ENCODE measurements at regions not wholly inside any gene's neighbourhood (a gene's known extent, or its start where the extent isn't known, plus 50 kb on each side); places are given as distances from the start of the nearest gene placed in this dataset.

- no peak for DNase-seq
Observed at GRCh38 chr2:157067562-157067961, 189.9 kb upstream of the GALNT5 start.

DNA sequence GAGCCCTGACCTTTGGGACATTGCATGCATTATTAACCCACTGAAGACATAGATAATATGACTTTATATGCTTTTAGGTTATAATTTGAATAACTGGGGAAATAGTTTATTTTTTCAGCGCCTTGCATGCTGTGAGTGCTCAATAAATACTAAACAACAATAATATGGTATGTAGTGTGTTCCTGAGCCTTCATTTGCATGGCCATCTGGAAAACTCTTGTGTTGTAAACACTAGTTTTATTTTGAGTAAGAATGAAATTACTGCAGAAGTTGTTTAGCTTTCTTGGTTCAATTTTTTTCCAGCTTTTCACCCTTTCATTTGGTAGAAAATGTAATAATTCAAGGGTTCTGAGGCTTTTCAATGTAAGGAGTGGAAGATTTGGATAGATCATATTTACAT is 189.3 kb upstream of the GALNT5 start:
- DNase-seq = no peak

DNA sequence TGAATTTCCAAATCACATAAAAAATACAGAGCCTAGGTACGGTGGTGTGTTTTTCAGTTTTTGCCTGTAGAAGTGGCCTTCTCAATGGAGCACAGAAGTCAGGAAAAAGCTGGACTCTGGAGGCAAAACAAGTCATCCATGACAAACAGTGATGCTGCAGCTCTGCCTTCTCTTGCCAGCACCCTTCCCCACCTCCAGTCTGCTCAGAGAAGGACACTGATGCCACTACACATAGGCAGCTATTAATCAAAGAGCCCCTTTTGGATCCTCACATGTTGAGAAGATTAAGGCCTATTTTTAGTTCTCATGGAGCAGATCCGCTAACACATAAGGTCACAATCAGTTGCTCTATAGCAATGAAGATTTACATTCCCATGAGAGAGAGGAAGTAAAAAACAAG is 181.6 kb upstream of the GALNT5 start:
- no peak for DNase-seq

DNA sequence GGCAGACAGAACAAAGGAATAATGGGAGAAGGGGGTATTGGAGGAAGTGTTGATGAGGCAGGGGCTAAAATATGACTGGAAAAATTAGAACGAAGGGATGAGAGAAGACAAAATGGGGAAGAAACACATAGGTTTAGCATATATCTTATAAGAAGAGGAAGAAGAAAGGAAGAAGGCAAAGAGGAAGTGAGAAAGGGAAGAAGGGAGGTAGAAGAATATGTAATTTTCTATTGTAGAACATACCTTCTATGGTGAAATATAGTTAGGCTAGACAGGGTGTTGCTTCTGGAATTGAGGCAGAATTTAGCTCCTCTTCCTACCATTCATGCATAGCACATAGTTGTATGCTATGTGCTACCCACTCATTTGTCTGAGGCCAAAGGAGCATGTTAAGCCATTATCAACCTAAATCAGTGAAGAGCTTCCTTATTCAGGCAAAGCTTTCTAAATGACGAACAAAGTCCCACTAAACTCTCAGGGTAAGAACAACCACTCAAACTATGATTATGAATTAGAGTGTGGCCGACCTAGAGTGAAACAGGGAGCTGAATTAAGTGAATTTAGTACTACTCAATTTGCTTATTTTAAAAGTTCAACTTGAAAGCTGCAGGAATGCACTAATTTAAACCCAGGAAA is 180.9 kb upstream of the GALNT5 start:
- DNase-seq = no peak

DNA sequence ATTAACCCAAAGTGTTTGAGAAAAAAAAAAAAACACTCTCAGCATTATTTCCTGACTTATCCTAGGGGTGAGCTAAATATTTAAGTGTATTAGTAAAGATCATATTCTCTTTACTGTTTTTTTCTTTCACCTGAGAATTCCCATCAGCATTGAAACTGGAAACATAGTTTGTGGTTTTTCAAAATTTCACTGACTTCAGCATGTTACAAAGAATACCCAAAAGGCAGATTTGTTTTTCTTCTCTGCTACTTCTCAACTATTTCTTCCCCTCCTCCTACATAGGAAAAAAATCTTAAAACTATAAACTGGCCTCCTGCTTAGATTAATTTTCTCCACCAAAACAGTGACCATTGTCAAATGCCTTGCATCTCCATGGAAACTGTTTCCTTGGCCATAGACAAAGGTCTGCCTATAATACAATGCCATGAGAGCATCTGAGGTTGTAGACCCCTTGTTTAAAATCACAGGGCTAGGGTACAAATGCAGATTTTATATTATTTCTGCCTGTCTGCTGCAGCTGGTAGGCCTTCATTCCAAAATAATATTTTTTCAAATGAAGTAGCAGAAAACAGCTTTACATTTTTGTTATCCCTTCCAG is 179.7 kb upstream of the GALNT5 start:
- DNase-seq = no peak

- no peak for DNase-seq
Observed at GRCh38 chr2:157082950-157083349, 174.6 kb upstream of the GALNT5 start.

GRCh38 chr2:157085522-157085921 is 172.0 kb upstream of the GALNT5 start:
- no peak for DNase-seq

GRCh38 chr2:157087373-157088002 is 170.0 kb upstream of the GALNT5 start:
- DNase-seq = no peak

- DNase-seq = no peak
Observed at GRCh38 chr2:157093666-157094065, 163.8 kb upstream of the GALNT5 start.

DNA sequence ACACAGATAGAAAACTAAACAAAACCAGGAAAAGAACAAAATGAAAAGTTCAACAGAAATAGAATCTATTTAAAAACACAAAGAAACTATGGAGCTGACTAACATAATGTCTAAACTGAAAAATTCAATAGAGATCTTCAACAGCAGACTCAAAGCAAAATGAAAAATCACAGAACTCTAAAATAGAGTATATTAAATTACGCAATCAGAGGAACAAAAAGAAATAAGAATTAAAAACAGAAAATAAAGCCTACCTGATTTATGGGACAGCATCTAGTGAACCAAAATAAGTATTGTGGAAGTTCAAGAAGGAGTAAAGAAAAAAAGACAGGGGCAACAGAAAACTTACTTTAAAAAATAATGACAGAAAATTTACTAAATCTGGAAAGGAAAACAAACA is 152.1 kb upstream of the GALNT5 start:
- DNase-seq = no peak

- DNase-seq = no peak
Observed at GRCh38 chr2:157106950-157107349, 150.6 kb upstream of the GALNT5 start.

DNA sequence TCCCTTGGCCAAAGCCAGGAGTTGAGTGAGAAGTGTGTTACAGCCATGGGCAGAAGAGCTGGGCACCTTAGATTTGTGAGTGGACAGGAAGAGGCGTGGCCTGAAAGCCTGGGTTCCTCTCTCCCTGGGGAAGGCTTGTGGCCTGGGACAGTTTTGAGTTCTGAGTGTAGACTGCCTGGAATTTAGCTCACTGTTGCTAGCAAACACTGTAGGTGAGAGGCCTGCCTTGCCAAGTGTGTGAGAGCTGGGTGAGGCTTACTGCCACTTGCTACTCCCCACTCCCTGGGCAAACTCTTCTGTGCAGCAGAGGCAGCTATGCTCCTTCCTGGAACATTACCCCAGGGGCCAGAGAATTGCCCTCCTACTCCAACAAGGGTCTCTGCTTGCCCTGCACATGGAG is 150.0 kb upstream of the GALNT5 start:
- DNase-seq = no peak

GRCh38 chr2:157107877-157108276 is 149.6 kb upstream of the GALNT5 start:
- DNase-seq = no peak

DNA sequence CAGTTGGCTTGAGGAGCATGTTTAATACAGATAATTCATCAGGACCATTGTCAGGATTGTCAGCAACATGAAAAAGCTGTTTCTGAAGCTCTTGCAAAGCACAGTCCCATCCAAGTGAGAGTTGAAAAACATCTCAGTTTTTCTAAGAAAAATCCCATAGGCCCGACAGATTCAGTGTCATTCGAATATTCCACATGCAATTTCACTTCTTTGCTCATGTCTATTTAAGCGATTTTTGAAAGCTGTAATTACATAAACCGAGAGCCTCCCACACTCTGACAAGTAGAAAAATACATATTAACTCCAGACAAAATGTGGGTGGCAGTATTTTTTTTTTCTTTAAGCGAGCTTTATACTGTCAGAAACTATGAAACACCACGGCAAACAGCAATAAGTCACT is 134.7 kb upstream of the GALNT5 start:
- DNase-seq = no peak

- DNase-seq = no peak
Observed at GRCh38 chr2:157124731-157125130, 132.8 kb upstream of the GALNT5 start.

GRCh38 chr2:157125685-157126084 is 131.8 kb upstream of the GALNT5 start:
- DNase-seq = no peak

- no peak for DNase-seq
Observed at GRCh38 chr2:157127249-157128012, 130.1 kb upstream of the GALNT5 start.

DNA sequence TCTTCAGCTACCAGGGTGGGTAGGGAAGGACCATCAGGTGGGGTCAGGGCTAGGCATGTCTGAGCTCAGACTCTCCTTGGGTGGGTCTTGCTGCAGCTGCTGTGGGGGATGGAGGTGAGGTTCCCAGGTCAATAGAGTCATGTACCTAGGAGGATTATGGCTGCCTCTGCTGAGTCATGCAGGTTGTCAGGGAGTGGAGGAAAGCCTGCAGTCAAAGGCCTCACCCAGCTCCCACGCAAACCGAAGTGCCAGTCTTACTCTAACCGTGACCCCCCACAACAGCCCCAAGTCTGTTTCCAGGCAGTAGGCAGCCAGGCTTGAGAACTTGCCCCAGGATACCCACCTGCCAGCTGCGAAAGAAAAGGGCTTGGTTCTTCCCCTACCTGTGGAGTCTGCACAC is 113.6 kb upstream of the GALNT5 start:
- DNase-seq = no peak

DNA sequence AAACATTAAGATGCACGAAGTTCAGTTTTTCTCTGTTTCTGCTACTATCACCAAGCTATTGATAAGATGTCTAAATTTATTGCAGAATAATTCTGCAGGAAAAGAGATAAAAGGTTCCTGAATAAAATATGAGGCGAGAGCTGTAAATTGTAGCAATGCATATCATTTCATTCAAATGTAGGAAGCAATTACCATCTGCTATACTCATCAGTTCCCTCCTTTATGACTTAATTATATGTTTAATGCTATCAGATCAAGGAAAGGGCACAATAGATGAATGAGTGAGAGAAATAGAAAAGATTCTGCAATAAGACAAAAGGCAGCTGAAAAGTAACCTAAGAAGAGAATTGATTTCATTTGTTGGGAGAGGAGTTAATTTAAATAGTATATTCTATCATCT is 108.2 kb upstream of the GALNT5 start:
- no peak for DNase-seq

GRCh38 chr2:157150747-157151146 is 106.8 kb upstream of the GALNT5 start:
- no peak for DNase-seq

GRCh38 chr2:157152362-157152761 is 105.1 kb upstream of the GALNT5 start:
- DNase-seq = no peak

- DNase-seq = no peak
Observed at GRCh38 chr2:157155992-157156391, 101.5 kb upstream of the GALNT5 start.

- DNase-seq = no peak
Observed at GRCh38 chr2:157158111-157158510, 99.4 kb upstream of the GALNT5 start.
